ENCODE measurements at regions not wholly inside any gene's neighbourhood (a gene's known extent, or its start where the extent isn't known, plus 50 kb on each side); places are given as distances from the start of the nearest gene placed in this dataset.

DNA sequence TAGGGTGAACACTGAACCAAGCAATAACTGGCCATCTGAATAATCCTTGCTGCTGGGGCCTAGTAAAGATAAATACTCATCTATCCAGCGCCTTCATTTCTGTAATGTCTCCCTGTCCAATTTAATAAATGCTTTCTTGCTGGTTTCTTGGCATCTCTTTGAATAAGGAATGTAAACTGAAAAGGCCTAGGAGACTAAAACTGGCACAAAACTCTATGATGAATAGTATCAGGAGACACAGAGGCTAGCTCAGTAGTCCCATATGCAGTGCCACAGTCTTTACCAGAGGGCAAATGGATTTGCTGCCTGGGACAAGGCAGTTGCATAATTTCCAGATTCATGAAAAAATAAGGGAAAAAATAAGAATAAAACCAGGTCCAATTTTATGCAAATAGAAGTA is 324.4 kb downstream of the CENPW start:
- DNase-seq = no peak
- Histone ChIP-seq H3T11ph (ENCODE audit: low read length) (no peak overlapping the region), H2BK120ac (ENCODE audit: low read depth, low read length, poor library complexity, severe bottlenecking) (no peak overlapping the region), H4K91ac (ENCODE audit: insufficient read length, low read depth, low read length) (no peak overlapping the region), H3K23me2 (ENCODE audit: insufficient read length, low read depth, low read length, poor library complexity, severe bottlenecking) (no peaks in the 10 kb centered on the region), H3K56ac (ENCODE audit: insufficient read length, low read depth, low read length) (no peak overlapping the region), H4K8ac (replicated peaks; ENCODE audit: insufficient read length, low read depth, low read length) (no peak overlapping the region), H3K18ac (ENCODE audit: insufficient read length, low read depth, low read length) (no peak overlapping the region), H3K14ac (ENCODE audit: insufficient read depth, low read length) (no peak overlapping the region), H3K4me2 (ENCODE audit: insufficient read depth, insufficient read length, low read length) (no peak overlapping the region), H3K79me1 (ENCODE audit: insufficient read depth, low read depth, low read length, poor library complexity, severe bottlenecking) (no peaks in the 10 kb centered on the region), H3K4ac (ENCODE audit: low read depth, low read length) (no peak overlapping the region), H2BK12ac (ENCODE audit: insufficient read length, low read depth, low read length) (no peak overlapping the region), H3K4me1 (ENCODE audit: insufficient read depth, low read length) (no peaks in the 10 kb centered on the region), H4K5ac (ENCODE audit: insufficient read length, low read depth, low read length) (no peak overlapping the region), H3K9me3 (ENCODE audit: control insufficient read depth, low read depth, low read length) (no peaks in the 10 kb centered on the region), H4K20me1 (ENCODE audit: control insufficient read depth, insufficient read depth, insufficient read length) (no peaks in the 10 kb centered on the region), H2BK5ac (ENCODE audit: insufficient read length, low read length) (no peak overlapping the region), H2BK20ac (ENCODE audit: low read depth, low read length, poor library complexity, severe bottlenecking) (no peak overlapping the region), H3K27ac (ENCODE audit: insufficient read length, low read depth, low read length) (no peak overlapping the region), H2BK15ac (ENCODE audit: low read depth, low read length) (no peak overlapping the region), H3K9ac (ENCODE audit: extremely low read depth, insufficient read length, low read length) (no peak overlapping the region), H3K79me2 (ENCODE audit: insufficient read depth, low read length) (no peaks in the 10 kb centered on the region), H2AK5ac (ENCODE audit: insufficient read length, low read length) (no peak overlapping the region), H3K23ac (ENCODE audit: insufficient read length, low read depth, low read length) (no peak overlapping the region), H2AFZ (ENCODE audit: low read length) (no peak overlapping the region), H3K27me3 (ENCODE audit: insufficient read depth, low read length) (no peaks in the 10 kb centered on the region)
- no peaks in the 10 kb centered on the region; a peak in 1 of 5 replicates for H3K9me3 Mint-ChIP-seq
- H3K27me3 Mint-ChIP-seq (ENCODE audit: low read depth) = no peaks in the 10 kb centered on the region
- no peak overlapping the region for H3K27ac Mint-ChIP-seq
- H3K36me3 Mint-ChIP-seq (ENCODE audit: insufficient read depth in 1 of 3, low read depth in 3 of 3) = no peaks in the 10 kb centered on the region
- H3K4me3 Mint-ChIP-seq = no peak overlapping the region
- peaks cover 0 to 3% of the 10 kb centered on the region in 2 experiments; a peak in 1 of 4 replicates for H3K4me1 Mint-ChIP-seq
- no CpG with 5 or more reads among the region's 1 CpG for WGBS (ENCODE audit: extremely low coverage, insufficient read length, low lambda C conversion rate)
- TF ChIP-seq, protein P1, sequence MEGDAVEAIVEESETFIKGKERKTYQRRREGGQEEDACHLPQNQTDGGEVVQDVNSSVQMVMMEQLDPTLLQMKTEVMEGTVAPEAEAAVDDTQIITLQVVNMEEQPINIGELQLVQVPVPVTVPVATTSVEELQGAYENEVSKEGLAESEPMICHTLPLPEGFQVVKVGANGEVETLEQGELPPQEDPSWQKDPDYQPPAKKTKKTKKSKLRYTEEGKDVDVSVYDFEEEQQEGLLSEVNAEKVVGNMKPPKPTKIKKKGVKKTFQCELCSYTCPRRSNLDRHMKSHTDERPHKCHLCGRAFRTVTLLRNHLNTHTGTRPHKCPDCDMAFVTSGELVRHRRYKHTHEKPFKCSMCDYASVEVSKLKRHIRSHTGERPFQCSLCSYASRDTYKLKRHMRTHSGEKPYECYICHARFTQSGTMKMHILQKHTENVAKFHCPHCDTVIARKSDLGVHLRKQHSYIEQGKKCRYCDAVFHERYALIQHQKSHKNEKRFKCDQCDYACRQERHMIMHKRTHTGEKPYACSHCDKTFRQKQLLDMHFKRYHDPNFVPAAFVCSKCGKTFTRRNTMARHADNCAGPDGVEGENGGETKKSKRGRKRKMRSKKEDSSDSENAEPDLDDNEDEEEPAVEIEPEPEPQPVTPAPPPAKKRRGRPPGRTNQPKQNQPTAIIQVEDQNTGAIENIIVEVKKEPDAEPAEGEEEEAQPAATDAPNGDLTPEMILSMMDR (conservative IDR thresholded peaks at IDR 0.05) = no peak

All from H9 (cell line).